GM04504 (cell line): ENCODE measurements at regions not wholly inside any gene's neighbourhood (a gene's known extent, or its start where the extent isn't known, plus 50 kb on each side); places are given as distances from the start of the nearest gene placed in this dataset.
"Not testable (repeated sequence)": the region's sequence is repeated elsewhere in the genome, so short reads cannot be mapped to it uniquely, and the experiment has no call there.

ENCODE experiments used
- DNase-seq: peaks from one replicate; pipeline ENCODE4 v3.0.0-alpha.2; 2012; ENCODE audit warnings: low read depth

DNA sequence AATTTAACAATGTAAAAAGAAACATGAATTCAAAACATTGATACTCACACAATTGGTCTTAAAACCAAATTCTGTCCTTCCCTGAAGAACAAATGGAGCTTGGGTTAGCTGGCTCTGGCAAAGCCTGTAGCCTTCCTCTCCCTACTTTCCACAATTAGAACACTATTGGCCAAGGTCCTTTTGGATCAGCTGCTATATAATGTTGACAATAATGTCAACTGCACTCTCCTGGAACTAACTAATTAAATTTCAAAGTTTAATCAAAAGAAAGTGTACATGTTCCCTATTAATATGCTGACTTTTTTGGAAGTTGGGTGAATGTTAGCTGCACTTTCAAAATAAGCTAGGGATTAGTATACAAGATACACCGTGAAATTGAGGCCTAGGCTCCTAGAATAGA lies 440.1 kb upstream of the NFE2L3 start:
- no peak for DNase-seq

DNA sequence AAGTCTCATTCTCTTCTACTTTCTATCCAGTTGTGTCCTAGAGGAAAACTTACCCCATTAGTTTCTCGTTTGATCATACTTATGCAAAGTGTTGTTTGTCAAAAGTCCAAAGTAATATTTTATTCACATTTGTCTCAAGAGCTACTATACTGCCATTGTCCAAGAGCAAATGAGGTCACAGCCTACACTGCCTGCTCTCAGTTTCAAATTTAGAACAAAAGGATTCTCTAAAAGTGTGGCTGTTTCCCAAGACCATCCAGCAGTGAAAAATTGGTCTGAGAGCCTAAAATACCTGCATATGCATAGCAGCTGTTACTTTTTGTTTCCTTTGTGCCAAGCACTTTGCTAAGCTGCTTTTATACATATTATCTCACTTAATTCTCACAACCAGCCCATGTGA lies 439.5 kb upstream of the NFE2L3 start:
- DNase-seq = no peak

DNA sequence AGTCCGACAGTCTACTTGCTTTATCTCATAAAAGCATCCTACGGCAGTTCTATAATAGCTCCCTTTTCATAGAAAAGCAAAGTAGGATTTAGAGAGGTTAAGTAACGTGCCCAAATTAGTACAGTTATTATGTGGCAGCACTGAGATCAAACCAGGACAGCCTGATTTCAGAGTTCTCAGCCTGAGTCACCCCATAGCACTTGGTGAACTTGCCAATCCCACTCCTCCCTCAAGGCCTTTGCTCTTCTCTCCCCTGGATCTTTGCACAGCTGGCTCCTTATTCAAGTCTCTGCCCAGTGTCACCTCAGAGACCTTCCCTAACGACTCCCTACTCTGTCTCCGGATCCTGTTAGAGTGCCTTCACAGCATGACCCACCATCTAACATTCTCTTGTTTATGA lies 438.0 kb upstream of the NFE2L3 start:
- DNase-seq = no peak

DNA sequence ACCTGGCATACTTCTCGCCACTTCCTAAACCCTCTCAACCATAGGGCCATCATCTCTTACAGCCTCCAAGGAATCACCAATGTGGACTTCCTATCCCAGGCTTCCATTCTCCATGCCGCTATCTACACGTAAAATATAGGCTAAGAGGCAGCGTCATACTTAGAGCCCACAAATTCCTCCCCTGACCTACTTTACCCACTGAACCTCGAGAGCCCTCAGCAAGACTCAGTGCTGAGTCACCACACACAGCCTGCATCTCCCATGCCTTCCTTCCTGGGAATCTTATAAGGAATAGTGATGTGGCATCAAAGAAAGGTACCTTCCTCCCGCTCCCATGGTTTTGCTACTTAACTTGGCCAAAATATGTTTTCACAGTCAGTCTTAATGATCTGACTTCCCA lies 435.6 kb upstream of the NFE2L3 start:
- DNase-seq = no peak

DNA sequence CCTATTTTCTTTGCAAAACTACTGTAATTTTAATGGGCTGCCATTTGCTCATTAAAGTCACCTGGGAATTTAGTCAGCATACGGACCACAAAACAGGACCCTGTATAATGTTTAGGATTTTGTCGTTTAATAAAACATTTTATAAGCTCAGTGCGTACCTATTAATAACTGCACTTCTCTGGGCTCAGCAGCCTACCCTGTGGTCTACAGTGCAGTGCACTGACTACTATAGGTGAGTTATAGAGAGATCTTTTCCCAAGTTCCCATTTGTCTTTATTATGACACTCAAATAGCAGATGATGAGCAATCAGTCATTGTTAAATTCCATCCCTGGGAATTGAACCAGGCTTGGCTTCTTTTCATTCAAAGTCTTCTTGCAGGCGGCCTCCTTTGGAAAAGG lies 433.4 kb upstream of the NFE2L3 start:
- DNase-seq = no peak

DNA sequence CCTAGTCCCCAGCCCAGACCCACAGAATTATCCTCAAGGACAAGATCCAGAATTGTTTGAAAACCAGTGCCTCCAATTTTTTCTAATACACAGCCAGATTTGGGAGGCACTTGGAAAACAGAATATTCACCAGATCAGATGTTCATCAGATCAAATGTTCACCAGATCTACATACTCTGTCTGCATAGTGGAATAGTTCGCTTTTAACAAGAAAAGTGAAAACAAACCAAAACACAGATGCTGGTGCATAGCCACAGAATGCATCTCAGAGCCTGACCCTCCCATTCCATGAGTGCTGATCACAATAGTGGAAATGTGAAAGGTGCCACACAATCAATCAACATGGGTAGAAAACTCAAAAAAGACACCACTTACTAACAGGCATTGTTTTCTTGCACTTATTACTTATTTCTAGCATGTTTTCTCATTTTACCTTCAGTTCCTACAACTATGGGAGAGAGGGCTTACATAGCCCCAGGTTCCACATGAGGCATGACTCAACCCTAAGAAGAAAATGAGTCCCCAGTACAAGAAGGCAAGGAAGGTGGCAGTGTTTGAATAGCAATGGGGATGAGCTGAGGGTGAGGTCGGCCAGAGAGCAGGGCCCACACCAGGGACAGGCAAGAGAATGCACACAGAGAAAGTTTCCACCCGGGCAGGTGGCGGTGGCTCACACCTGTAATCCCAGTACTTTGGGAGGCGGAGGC lies 432.7 kb upstream of the NFE2L3 start:
- DNase-seq = no peak

DNA sequence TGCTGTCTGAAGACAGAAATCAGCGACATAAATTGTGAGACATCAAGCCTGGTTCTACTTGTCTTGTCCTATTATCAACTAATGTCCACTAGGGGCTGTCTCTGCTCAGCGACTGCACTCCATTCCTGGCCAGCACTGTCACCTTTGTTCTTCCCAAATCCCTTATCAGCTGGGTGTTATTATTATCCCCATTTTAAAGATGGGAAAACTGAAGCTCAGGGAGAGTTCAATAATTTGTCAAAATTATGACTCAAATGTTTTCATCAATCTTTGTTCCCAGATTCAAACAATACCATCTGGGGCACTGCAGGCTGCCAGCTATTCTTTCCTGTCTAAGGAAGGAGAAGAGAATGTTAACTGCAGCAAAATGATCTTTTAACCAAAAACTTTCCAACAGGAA lies 431.6 kb upstream of the NFE2L3 start:
- DNase-seq = no peak

DNA sequence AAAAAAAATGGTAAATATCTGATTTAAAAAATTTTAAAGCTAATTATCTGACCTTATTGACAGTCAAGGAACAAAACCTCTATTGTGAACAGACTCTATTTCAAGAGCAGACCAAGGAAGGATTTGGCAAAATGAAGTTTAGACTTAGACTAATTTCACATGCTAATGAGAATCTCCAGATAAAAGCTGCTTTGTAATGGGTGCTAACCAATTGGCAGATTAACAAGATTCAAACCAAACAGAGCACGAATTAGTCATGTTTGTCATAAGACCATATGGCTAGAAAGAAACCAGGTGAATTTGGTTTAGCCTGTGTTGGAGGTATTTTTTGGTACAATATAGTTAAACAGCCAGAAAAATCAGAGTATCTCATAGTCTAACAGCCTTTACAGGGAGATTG lies 429.1 kb upstream of the NFE2L3 start:
- DNase-seq = no peak

DNA sequence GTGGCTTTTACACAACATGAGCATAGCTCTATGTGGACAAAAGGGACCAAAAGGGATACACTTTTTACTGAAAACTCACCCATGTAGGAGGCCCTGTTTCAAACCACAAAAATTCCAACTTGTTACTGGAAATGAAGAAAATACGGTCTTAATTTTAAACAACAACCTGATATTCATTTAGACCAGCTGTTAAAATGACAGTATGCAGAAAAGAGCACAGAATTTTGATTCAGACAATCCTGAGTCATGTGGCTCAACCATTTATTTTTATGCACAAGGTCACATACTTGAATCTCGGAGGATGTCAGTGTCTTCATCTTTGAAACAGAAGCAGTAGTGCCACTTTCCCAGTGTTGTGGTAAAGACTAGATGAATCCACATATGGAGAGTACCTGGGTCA lies 426.5 kb upstream of the NFE2L3 start:
- no peak for DNase-seq

DNA sequence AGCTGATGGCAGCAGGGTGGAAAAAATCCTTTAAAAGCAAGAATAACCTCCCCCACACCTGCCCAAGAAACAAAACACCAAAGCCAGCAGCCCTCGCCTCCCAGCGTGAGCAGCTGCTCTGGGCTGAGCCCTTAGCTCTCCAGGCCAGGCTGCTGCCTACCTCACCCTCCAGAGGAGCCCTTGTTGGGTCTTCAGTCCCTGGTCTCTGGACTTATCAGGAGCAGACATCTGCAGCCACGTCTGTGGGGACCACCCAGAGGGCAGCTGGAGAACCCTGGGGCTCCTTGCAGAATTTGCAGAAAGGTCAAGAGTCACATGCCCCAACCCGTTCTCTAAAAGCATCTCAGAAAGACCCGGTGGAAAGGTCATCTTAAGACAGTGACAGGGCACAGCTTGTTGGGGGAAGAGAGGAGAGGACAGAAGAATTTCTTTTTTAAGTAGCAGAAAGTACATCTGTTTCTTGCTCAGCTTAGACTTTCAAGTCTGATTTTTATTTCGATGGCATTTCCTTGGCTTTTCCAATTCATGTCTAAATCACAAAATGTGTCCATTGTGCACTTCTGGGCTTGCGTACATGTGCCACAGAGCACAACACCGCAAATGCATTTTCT lies 425.7 kb upstream of the NFE2L3 start:
- no peak for DNase-seq

DNA sequence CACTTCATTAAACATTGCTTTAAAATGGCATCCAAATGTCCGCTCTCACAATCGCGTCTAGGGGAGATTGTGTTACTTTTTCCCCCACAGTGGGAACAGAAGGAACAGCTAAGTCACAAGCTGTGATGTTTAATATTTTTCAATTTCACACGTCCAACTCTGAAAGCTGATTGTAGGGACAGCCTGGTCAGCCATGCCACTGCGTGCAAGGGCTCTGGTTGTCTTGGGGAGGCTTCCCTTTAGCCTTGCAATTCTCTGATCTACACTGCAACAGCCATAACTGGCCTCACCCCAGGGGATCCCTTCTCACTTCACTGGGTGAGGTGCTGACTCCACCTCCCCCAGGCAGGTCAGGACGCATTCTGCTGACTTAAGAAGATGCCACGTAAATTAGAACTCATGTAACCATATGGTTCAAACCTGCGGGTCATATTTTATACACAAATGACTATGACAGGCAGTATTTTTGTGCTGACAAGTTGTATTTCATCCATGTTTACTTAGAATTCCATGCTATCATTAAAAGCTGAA lies 425.2 kb upstream of the NFE2L3 start:
- DNase-seq = no peak

DNA sequence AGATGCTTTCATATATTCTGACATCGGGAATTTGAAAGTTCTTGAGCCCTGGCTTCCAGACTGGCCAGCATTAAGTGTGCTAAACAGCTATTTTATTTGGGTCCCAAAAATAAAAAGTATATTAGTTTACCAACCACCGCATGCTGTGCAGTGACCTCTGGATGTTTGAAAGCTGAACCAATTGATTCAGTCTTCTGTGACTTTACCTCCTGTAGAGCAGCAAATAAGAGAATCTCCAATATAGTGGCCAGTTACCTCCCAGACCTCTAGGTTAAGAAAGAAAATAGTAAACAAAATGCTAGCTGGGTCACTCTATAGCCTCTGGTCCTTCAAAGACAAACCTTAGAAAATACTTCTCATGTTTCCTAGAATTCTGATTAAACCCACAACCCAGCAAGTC lies 424.6 kb upstream of the NFE2L3 start:
- no peak for DNase-seq

DNA sequence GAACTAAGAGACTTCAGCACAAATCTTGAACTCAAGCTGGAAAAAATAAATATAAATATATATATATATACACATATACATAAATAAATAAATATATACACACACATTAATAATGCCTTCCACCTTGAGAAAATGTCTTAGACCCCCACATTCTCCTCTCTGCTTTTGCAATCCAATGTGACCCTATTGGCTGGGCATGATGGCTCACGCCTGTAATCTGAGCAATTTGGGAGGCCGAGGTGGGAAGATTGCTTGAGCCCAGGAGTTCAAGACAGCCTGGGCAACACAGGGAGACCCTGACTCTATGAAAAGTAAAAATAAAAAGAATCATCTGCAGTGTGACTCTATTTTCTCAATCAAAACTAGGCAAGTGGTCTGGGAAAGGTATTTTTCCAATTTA lies 424.1 kb upstream of the NFE2L3 start:
- DNase-seq = no peak

DNA sequence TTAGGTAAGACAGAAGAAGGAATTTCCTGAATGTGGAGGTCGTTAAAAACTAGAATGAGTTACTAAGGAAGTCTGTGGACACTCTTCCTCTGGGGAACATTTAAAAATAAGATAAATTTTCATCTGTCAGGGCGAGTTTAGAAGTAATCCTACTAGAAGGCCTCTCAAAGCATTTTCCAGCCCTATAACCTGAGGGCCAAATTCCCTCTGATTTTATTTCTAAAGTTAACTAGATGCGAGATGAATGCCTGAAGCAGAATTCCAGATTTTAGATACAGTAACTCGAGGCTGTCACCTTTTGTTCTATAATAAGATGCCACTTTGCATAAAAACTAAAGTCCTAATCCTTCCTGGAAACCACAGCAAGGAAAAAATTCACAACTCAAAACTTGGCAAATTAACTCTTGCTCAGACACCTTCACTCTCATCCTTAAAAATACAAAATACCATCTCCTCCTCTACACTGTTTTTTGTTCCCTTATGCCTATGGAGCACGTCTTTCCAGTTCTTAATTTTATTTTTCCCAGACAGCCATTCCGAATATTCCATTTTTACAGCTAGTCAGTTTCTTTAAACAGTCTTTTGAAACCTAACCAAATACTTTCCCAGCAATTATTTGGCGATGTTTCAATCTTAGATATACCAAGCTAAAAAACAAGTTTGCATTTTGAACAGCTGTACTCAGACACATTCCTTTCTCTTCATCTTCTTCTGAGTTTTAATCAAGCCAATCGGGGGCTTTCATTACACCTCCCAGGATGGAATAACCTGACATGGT lies 420.7 kb upstream of the NFE2L3 start:
- DNase-seq = no peak

DNA sequence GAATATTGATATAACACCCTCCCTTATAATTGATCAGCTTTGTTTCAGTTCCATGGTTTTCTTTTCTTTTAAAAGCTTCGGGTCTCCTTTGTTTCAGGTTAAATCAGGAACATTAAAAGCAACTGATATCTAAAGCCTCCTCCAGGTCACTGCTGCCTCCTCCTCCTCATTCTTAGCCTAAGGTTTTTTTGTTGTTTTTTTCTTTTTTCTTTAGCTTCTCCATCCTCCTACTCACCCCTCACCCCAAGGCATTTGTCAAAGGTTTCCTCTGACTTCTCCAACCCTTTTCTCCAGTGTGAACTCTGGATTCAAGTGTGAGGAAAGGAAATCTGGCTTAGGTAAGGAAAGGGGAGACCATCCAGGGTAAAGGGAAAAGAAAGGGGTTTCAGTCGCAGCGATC lies 420.2 kb upstream of the NFE2L3 start:
- DNase-seq = no peak

DNA sequence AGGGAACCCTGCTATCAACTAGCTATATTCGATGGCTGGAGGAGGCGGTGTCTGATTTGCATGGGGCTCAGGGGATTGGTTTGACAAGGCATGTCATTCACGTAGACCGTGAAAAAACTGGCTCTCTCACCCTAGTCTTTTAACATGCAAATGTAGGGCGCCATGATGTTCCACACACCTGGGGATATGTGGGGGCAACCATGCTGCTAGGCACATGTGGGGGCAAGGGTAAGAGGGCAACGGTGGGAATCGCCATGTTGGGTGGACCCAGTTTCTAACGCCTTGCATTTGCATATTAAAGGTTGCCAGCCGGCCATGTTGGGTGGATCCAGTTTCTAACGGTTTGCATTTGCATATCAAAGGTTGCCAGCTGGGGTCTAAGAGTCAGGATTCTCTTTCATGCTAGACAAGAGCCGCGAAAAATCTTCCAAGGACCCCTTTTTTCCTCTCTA lies 419.2 kb upstream of the NFE2L3 start:
- no peak for DNase-seq

DNA sequence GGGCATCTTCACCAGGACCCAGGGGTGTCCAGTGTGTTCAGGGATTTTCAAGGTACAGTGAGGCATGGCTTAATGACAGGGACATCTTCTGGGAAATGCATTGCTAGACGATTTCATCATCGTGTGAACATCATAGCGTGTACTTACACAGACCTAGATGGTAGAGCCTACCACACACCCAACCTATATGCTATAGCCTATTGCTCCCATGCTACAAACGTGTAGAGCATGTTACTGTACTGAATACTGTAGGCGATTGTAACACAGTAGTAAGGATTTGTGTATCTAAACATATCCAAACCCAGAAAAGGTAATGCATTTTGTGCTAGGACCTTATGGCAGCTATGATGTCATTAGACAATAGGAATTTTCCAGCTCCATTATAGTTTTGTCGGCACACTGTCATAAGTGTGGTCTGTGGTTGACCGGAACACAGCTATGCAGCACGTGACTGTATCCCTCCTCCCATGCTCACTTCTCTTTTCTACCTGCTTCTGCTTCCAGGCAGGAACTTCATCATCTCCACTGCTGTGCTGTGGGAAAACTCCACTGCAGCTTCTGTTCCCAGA lies 416.2 kb upstream of the NFE2L3 start:
- DNase-seq = no peak

DNA sequence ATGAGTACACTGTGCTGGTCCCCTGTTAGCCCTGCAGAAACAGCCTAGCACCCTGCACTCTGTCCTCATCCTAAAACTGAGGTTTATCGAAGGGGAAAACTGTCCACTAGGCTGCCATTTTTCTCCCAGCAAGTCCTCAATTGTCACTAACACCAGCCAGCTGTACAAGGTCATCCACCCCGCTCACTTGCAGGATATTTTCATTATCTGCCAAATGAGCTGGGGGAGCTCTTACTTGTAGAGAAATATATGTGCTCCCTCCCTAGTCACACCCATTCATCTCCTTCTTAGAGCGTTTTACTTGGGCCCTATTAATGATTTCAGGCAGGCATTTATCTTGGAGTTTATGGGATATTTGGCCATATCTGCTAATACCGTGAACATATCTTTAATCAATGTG lies 413.5 kb upstream of the NFE2L3 start:
- DNase-seq = no peak

DNA sequence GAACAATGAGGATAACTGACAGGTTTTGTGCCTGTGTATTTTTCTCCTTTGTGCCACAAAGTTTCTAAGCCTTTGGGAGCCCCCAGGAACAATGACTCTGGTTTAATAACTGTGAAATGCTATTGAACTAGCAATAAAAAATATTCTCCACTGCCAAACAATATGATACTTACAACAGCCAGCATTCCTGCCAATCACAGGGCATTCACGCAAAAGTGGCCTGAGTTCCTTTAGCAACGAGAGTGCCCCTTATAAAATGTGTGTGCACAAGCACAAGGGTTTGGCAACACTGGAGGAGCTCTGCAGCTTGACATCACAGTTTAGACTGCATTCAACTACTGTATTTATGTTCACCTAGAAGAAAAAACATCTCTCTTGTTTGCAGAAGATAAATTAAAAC lies 412.9 kb upstream of the NFE2L3 start:
- DNase-seq = no peak

DNA sequence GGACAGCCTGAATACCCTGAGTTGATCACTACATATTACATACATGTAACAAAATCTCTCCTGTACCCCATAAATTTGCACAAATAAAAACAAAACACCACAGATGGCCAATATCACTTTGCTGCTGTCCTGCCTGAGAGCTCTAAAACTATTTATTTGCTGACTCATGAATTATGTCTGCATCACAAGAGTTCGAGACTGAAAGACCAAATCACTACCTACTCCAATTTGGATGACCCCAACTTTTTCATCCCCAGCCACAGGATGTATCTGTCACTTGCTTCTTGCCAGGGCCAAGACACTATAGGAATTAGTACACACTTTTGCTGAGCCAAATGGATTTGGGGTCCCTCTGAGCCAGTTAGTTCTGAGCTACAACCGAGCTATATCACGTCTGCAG lies 409.7 kb upstream of the NFE2L3 start:
- no peak for DNase-seq

DNA sequence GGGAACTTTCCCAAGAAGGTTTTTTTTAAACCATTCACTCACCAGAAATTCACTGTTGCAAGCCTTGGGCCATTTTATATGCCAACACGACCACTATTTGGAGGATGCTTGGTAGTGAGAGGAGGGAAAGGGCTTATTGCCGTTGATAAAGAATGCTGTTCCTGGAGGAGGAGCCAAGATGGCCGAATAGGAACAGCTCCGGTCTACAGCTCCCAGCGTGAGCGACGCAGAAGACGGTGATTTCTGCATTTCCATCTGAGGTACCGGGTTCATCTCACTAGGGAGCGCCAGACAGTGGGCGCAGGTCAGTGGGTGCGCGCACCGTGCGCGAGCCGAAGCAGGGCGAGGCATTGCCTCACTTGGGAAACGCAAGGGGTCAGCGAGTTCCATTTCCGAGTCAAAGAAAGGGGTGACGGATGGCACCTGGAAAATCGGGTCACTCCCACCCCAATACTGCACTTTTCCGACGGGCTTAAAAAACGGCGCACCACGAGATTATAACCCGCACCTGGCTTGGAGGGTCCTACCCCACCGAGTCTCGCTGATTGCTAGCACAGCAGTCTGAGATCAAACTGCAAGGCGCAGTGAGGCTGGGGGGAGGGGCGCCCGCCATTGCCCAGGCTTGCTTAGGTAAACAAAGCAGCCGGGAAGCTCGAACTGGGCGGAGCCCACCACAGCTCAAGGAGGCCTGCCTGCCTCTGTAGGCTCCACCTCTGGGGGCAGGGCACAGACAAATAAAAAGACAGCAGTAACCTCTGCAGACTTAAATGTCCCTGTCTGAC lies 408.1 kb upstream of the NFE2L3 start:
- DNase-seq = not testable (repeated sequence)
